Hippocampal formation (tissue), 2 donors: ENCODE measurements at regions not wholly inside any gene's neighbourhood (a gene's known extent, or its start where the extent isn't known, plus 50 kb on each side); places are given as distances from the start of the nearest gene placed in this dataset.

Source experiments
- DNase-seq, 2 donors: peaks; one replicate each; lab custom pipeline; 2025; lab: John Stamatoyannopoulos, UW

- no peak for DNase-seq
These were observed 111.0 kb downstream of the IRX5 start for GRCh38 chr16:55041540-55042234.

- DNase-seq = no peak
These were observed 112.1 kb downstream of the IRX5 start for GRCh38 chr16:55042556-55043432.

DNA sequence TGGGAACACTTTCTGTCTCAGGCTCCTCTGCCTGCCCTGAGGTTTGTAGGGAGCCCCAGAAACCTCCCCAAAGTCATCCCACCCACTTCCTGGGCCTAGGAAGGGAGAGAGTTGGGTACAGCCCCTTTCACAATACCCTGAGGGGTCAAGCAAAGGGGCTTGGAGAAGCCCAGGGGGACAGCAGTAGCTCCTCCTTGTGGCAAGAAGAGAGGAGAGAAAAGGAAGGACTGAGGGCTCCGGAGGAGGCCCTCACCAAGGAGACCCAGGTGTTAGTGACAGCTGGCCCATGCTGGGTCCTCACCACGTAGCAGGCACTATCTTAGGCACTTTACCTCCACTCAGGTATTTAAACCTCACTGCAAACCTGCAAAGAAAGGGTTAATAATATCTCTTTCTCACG is 112.8 kb downstream of the IRX5 start:
- no peak for DNase-seq

- no peak for DNase-seq
These were observed 113.7 kb downstream of the IRX5 start for GRCh38 chr16:55044201-55044975.

DNA sequence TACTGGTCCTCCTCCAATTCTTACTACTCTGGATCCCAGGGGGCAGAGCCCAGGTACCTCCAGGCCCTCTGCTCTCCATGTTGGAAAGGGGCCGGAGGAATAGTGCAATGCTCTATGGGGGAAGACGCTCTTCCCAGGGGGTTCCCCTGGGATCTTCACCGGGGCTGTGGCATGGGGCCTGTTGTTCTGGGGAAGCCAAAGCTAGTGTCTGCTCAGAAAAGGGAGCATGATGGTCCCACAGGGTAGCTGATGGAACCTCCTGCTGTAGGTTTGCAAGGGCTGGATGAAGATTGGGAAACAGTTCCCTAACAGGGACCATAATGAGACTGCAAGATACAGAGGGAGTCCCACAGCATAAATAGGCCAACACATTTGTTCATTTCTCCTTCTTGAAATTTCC is 114.7 kb downstream of the IRX5 start:
- no peak for DNase-seq

DNA sequence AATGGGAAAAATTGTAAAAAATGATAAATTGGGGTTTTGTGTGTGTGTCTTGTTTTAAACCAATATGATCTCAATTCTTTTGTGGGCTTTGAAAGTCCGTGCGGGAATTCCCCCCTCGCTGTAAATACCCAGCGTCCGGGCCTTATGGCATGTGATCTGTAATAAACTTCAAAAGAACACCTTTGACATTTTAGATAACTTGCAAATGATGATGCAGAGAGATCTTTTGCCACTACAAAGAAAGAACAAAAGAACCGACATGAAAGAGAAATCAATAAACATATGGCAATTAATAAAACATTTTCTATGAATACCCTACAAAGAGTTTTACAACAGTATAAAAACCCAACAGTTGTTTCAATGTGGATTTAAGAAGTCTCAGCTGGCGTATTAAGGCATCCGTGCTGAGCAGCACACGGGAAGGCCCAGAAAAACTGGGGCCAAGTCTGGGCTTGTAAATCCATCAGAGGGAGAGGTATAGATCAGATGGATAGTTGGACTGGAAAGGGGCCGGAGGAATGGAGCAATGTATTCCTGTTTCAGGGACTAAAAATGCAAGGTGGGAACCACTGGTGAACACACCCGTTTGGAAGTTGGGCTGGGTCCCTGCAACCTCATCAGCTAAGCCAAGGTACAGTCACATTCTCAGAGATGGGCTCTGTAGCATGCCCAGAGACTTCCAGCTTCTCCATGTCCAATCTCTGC is 115.2 kb downstream of the IRX5 start:
- DNase-seq = no peak

DNA sequence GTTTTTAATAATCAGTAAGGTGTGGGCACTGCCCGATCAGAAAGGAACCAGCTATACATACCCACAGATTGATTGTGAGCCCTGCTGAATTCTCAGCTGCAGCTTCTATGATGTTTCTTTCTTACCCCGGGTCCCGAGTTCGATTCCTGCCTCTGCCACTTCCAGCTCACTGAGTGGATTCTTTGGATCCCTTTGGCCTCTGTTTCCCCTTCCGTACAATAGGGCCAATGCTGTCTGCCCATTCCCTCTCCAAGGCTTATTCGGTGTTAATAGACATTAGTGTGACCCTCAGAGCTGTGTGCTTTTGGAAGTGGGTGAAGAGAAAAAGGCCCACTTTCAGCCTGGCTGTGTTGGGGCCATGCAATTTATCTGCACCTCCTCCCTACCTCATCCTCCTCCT is 115.8 kb downstream of the IRX5 start:
- DNase-seq = no peak

- DNase-seq = no peak
These were observed 116.3 kb downstream of the IRX5 start for GRCh38 chr16:55046916-55047315.

DNA sequence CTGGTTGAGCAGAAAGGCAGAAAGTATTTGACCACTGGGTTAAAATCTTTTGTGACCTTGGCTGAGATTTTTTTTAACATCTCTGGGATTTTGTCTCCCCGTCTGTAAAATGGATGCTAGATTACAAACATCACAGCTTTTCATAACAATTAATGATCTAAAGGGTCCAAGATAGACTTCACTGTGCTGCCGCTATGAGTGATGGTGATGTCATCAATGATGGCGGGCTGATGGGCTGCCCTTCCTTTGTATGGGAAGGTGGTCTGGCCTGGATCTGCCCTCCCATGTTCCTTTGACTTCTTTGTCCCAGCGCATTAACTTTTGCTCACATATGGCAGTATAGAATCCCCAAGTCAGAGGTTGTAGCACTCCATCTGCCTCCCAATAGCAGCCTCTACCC is 116.7 kb downstream of the IRX5 start:
- DNase-seq = no peak

DNA sequence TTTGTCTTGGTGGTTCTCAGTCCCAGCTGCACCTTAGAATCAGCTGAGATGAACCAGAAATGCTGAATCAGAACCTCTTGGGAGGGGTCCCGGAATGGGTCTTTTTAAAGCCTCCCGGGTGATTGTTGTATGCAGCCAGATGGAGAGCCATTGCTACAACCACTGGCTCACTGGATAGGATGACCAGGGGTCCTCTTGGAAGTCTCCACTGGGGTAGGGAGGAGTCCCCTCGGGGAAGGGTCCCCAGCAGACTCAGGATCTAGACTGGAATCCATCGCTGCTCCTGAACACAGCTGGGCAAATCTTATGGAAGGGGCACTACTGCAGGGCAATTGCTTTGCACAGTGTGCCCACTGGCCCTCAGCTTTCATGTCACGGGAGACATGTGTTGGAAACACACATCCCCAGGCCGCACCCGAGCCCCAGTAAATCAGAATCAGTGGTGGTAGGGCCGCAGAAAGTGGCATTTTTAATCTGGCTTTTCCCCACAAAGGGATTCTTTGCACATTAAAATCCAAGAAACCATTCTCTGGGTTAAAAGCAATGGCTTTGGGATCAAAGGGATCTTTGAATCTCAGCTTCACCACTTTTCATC is 117.3 kb downstream of the IRX5 start:
- DNase-seq = no peak

GRCh38 chr16:55048745-55049144 is 118.1 kb downstream of the IRX5 start:
- no peak for DNase-seq

DNA sequence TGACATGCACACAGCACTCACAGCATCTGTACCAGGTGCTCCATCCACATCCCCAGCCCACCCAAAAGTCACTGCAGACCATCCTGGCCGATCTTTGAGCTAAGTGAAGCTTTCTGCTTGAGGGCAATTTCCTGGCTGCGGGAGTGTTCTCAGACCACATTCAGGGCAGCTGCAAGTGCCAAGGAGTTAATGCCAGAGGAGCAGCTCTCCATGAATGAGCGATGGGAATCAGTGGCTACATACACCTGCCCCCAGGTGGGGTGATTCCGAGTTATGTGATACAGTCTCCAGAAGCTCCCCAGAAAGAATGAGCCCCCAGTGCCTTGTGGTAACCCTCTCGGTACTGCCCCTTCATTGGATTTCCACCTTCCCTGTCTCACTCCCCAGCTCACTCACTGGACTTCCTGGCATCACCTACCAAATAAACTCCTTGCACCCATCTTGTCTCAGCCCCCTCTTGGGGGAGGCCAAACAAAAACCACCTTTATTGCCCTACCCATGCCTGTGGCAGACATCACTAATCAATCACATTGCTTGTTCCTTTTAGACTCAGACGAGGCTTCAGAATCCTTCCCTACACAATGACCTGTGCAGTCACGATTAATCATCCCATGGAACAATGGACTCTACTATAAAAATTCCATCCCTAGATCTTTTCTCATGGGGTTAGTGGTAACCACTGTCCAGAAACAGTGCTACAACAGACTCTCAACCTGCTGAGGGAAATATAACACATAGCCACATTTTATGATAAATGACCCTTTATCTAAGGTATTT is 121.1 kb downstream of the IRX5 start:
- DNase-seq = no peak

DNA sequence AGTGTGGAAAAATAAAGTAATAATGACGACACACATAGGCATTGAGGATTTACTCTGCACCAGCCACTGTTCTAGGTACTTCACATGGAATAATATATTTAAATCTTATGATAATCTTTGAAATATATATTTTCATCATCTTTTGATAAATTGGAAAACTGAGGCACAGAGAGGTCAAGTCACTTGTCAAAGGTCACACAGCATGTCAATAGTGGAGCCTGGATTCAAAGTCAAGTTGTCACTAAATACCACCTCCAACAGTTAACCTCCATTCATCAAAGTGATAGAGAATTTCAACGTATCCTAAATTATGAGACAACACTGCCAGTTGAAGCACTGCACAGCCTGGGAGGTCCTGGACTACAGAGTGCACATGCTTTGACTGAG is 121.7 kb downstream of the IRX5 start:
- DNase-seq = no peak

- no peak for DNase-seq
These were observed 122.2 kb downstream of the IRX5 start for GRCh38 chr16:55052741-55053415.

GRCh38 chr16:55055262-55055661 is 124.6 kb downstream of the IRX5 start:
- DNase-seq = no peak

DNA sequence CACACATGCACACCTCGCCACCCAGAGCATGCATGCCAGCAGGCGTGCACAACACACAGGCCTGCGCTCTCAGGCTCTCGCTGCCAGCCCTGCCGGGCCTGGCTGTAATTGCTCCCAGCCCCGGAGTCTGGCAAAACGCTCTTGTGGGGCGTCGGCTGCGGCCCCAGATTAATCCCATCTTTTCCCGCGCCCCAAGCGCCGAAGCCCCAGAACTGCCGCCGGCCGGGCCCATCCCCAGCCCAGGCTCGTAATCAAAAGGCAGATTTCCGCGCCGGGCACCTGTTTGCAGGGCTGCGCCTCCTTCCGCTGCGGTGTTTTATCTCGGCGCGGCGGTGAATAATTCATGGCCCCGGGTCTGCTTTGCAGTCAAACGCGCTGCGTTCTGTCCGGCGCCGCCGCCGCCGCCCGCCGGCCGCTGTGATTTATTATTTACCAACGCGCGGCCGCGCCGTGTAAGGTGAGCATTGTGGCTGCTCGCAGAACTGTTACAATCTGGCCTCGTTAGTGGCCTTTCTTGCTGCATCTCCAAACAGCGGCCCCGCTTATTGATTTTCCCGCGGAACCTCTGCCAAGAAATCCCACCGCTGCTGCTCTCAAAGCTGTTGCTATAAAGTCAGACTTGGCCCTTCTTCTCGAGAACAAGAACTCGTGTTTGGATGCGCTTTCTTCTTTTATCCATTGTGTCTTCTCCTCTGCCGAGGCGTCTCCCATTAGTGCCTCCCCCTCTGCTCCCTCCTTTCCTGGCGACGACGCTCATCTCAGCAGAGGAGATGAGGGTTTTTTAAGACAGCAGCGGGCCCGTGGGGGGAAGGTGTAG is 126.1 kb downstream of the IRX5 start:
- no peak for DNase-seq

- DNase-seq = no peak
These were observed 127.2 kb downstream of the IRX5 start for GRCh38 chr16:55057866-55058265.

GRCh38 chr16:55058576-55058975 is 127.9 kb downstream of the IRX5 start:
- DNase-seq = no peak

DNA sequence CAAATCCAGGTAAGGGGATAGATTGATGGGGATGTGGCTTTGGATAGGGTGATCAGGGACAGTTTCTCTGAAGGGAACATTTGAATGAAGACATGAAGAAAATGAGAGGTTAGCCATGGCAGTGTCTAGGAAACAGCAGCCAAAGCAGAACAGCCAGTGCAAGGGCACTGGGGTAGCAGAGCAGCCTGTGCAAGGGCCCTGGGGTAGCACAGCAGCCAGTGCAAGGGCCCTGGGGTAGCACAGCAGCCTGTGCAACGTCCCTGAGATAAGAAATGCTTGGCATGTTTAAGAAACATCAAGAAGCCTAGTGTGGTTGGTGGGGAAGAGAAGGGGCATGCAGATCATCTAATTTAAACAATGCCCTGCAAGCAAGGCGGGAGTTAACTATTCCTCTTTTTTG is 128.5 kb downstream of the IRX5 start:
- no peak for DNase-seq
